Colonic mucosa (tissue), 4 donors: ENCODE measurements at regions not wholly inside any gene's neighbourhood (a gene's known extent, or its start where the extent isn't known, plus 50 kb on each side); places are given as distances from the start of the nearest gene placed in this dataset.

ENCODE experiments used
- DNase-seq: peaks from one replicate; pipeline ENCODE4 v3.0.0-alpha.2; 2020
- H3K27ac ChIP-seq: fragments of 200-600 bp; one replicate; pipeline ENCODE4 v1.8.0; 2021
- H3K27me3 ChIP-seq: fragments of 200-600 bp; one replicate; pipeline ENCODE4 v1.8.0; 2021
- H3K36me3 ChIP-seq: fragments of 200-600 bp; one replicate; pipeline ENCODE4 v1.8.0; 2021
- H3K4me1 ChIP-seq: fragments of 200-600 bp; one replicate; pipeline ENCODE4 v1.8.0; 2021; ENCODE audit warnings: mild to moderate bottlenecking
- H3K4me3 ChIP-seq: fragments of 200-600 bp; one replicate; pipeline ENCODE4 v1.8.0; 2021
- H3K9ac ChIP-seq, 2 donors: one replicate each; pipeline ENCODE4 v1.7.0; 2013; ENCODE audit warnings: control low read depth in 2 of 2, low read depth in 2 of 2, low read length in 2 of 2
- H3K9me3 ChIP-seq: fragments of 200-600 bp; one replicate; pipeline ENCODE4 v1.8.0; 2021
- intact Hi-C: fragments of 100-400 bp; cut with DNase I; formaldehyde crosslinking; loops from one replicate; pipeline ENCODE4 v1.14.1; 2022
- TF ChIP-seq, protein P1 (sequence below): fragments of 200-600 bp; IDR thresholded peaks from one replicate; pipeline ENCODE4 v1.8.0; 2022; ENCODE audit warnings: antibody characterized with exemption, mild to moderate bottlenecking
- donor health status: healthy.
- donor health status: DM: no; HTN: no; CAD: no.
- donor health status: DM: no; HTN: no; CAD: no.

DNA sequence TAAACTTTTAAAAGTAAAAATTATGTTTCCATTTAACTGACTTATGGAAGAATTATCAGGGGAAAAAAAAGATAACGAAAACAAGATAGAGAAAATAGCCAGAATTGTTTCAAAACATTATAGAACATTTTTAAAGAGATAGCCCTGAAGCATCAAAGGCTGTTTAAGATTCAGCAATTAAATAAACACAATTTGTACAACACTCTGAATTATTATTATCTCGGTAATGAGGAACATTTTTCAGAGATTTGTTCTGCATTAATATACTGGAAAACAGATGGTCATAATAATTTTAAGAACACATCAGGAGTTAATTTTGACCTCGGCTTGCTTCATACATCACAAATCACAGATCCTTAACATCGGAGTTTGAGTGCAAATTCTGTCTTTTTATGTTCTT is 643.8 kb downstream of the SORCS1 start:
- no peaks in the 10 kb centered on the region for H3K9me3 ChIP-seq
- H3K27me3 ChIP-seq: no peaks in the 10 kb centered on the region
- H3K4me1 ChIP-seq: no peaks in the 10 kb centered on the region
- no peak for DNase-seq
- H3K27ac ChIP-seq: no peak overlapping the region
- TF ChIP-seq, protein P1, sequence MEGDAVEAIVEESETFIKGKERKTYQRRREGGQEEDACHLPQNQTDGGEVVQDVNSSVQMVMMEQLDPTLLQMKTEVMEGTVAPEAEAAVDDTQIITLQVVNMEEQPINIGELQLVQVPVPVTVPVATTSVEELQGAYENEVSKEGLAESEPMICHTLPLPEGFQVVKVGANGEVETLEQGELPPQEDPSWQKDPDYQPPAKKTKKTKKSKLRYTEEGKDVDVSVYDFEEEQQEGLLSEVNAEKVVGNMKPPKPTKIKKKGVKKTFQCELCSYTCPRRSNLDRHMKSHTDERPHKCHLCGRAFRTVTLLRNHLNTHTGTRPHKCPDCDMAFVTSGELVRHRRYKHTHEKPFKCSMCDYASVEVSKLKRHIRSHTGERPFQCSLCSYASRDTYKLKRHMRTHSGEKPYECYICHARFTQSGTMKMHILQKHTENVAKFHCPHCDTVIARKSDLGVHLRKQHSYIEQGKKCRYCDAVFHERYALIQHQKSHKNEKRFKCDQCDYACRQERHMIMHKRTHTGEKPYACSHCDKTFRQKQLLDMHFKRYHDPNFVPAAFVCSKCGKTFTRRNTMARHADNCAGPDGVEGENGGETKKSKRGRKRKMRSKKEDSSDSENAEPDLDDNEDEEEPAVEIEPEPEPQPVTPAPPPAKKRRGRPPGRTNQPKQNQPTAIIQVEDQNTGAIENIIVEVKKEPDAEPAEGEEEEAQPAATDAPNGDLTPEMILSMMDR: no peak
- H3K4me3 ChIP-seq: no peak overlapping the region
- H3K36me3 ChIP-seq: no peaks in the 10 kb centered on the region
- H3K9ac ChIP-seq: no peak overlapping the region
- intact Hi-C loops: no loop called here

DNA sequence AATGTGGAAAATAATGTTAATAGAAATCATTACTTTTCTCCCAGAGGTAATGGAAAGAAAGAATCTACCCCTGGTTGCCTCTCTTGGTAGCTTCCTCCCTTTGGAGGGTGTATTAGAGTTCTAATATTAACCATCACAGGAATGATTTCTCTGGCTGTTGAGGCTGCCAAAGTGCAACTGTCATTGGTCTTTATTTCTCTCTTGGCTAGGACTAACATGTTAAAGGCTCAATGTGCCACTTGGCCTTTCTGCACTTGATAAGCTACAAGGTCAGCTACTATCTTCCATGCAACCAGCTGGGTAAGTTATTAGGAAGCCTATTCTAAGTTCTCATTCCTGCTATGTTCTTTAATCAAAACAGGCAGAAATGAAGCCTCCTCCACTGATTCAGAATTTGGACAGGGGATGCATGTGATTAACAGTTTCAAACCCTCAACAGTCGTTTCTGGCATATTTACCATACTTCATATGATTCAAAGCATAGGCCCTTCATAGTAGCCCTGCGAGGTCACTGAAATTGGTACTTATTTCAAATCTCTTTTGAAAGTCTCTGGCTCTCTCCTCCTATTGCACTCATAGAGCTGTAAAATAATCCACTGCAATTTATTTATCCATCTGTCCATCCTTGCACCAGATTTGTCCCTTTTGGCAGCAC is 645.0 kb downstream of the SORCS1 start:
- Histone ChIP-seq H3K4me1 (no peaks in the 10 kb centered on the region), H3K9ac (no peak overlapping the region), H3K27ac (no peak overlapping the region), H3K36me3 (no peaks in the 10 kb centered on the region), H3K27me3 (no peaks in the 10 kb centered on the region), H3K4me3 (no peak overlapping the region), H3K9me3 (no peaks in the 10 kb centered on the region)
- intact Hi-C loops: no loop called here
- no peak for DNase-seq
- TF ChIP-seq, protein P1: no peak

DNA sequence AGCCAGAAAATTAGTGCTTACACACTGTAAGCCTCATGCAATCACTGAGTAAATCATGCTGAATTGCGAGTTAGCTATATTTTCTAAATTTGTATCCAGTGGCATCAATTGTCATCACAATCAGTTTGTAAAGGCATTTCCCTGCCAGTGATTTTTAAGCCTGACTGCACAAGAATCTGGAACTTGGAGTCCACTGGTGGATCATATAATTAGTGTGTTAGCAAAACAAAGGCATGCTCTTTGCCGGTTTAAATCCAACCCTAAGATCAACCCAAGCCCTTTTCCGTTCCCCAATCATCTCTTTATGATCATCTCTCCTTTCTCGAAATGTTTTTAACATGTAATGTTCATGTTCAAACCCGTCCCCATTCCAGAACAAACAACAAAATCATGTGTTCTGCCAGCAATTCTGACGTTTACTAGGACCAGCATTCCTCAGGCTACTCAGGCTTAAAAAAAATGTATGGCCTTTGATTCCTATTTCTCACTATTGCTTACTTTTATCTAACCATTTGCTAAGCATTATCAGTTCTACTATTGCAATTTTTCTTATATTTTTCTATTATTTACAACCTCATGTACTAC is 649.2 kb downstream of the SORCS1 start:
- Histone ChIP-seq H3K27me3 (no peaks in the 10 kb centered on the region), H3K27ac (no peak overlapping the region), H3K9me3 (no peaks in the 10 kb centered on the region), H3K4me1 (no peaks in the 10 kb centered on the region), H3K36me3 (no peaks in the 10 kb centered on the region), H3K9ac (no peak overlapping the region), H3K4me3 (no peak overlapping the region)
- DNase-seq: no peak
- intact Hi-C loops: no loop called here
- TF ChIP-seq, protein P1: no peak

DNA sequence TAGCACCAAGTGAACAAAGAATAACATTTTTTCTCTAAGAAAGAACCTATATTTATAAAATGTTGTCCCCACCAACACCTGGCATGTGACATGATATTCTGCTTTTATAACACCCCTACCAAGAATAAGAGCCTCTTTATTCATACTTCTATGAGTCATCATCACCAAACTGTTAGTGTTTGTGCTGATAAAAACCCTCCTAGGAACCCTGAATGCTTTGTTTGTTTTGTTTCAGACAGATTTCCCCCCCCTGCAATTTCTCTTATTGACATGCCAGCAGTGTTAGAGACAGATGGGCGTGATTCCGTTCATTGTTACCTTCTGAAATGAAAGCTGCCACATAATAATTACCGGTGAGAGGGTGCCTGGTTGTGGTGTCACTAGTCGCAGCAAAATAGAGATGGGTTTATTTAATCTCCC is 651.1 kb downstream of the SORCS1 start:
- Histone ChIP-seq H3K4me1 (no peaks in the 10 kb centered on the region), H3K27ac (no peak overlapping the region), H3K9me3 (no peaks in the 10 kb centered on the region), H3K36me3 (no peaks in the 10 kb centered on the region), H3K9ac (no peak overlapping the region), H3K27me3 (no peaks in the 10 kb centered on the region), H3K4me3 (no peak overlapping the region)
- intact Hi-C loops: no loop called here
- TF ChIP-seq, protein P1: no peak
- no peak for DNase-seq

DNA sequence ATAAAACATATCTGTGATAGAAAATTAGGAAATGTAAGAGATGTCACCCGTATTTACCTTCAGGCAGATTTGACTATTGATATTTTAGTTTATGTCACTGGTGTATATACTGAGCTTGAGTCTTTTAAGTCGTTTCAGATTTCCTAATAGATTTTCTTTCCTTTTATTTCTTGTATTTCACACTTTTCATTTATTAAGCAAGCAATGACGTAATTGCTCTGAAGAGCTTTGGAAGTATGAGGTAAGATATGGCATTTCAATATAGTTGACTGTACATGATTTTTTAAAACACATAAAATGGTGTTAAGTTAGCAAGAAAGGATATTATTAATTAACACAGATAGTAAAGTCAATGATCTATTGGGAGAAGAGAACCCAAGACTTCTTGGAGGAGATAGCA is 652.6 kb downstream of the SORCS1 start:
- TF ChIP-seq, protein P1: no peak
- Histone ChIP-seq H3K9ac (no peak overlapping the region), H3K27ac (no peak overlapping the region), H3K27me3 (no peaks in the 10 kb centered on the region), H3K9me3 (no peaks in the 10 kb centered on the region), H3K4me1 (no peaks in the 10 kb centered on the region), H3K36me3 (no peaks in the 10 kb centered on the region), H3K4me3 (no peak overlapping the region)
- no peak for DNase-seq
- intact Hi-C loops: no loop called here
